Activated CD8-positive, alpha-beta T cell treated with anti-CD3 and anti-CD28 coated beads for 36 hours (primary cell): ENCODE measurements at regions not wholly inside any gene's neighbourhood (a gene's known extent, or its start where the extent isn't known, plus 50 kb on each side); places are given as distances from the start of the nearest gene placed in this dataset.

Experiments used
- ATAC-seq: fragments of 200-7000 bp; cut with Tn5 transposase; one replicate; pipeline ENCODE4 v1.10.0; 2021; ENCODE audit warnings: mild to moderate bottlenecking, moderate library complexity
- CTCF ChIA-PET: fragments of 350-600 bp; sonication (Branson Sonifier 250); formaldehyde crosslinking; loops from one replicate; lab custom pipeline; 2021; ENCODE audit warnings: antibody characterized with exemption; lab: Charles Lee
- POLR2A ChIA-PET: fragments of 350-600 bp; sonication (Branson Sonifier 250); formaldehyde crosslinking; loops from one replicate; lab custom pipeline; 2021; ENCODE audit warnings: antibody characterized with exemption; lab: Charles Lee
- DNase-seq: peaks from one replicate; pipeline ENCODE4 v3.0.0-alpha.2; 2020
- H3K27ac Mint-ChIP-seq: one replicate; pipeline ENCODE4 v1.8.0; 2021; ENCODE audit warnings: mild to moderate bottlenecking, mixed read lengths
- H3K27me3 Mint-ChIP-seq: one replicate; pipeline ENCODE4 v1.8.0; 2021; ENCODE audit warnings: mixed read lengths
- H3K36me3 Mint-ChIP-seq: one replicate; pipeline ENCODE4 v1.8.0; 2021; ENCODE audit warnings: low read depth, mixed read lengths
- H3K4me1 Mint-ChIP-seq: one replicate; pipeline ENCODE4 v1.8.0; 2021; ENCODE audit warnings: low read depth, mixed read lengths
- H3K4me3 Mint-ChIP-seq: one replicate; pipeline ENCODE4 v1.8.0; 2021; ENCODE audit warnings: mild to moderate bottlenecking, moderate library complexity, mixed read lengths
- H3K9me3 Mint-ChIP-seq: one replicate; pipeline ENCODE4 v1.8.0; 2021; ENCODE audit warnings: mixed read lengths
- intact Hi-C: fragments of 100-400 bp; cut with micrococcal nuclease; formaldehyde crosslinking; loops from one replicate; pipeline ENCODE4 v1.10.0; 2022
- TF ChIP-seq, protein P1 (sequence below): fragments of 200-600 bp; IDR thresholded peaks from one replicate; pipeline ENCODE4 v1.8.0; 2022; ENCODE audit warnings: antibody characterized with exemption, mild to moderate bottlenecking

DNA sequence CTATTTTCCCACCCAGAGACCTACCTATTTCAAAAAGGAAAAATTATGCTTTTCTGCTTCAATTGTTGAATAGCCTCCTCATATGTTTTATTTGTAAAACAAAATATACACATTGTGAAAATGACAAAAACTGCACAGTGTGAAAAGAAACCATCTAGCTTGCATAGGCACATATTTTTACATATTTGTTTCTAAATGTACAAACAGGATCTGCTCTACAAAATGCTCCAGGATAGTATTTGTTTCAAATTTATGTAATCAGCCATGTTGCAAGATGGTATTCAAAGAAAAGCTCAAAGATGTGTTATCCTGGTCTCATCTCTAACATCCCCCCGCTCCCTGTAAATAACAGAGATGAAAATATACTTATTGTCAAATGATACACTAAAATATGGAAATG is 366.1 kb upstream of the MPDZ start:
- intact Hi-C loops = no loop called here
- POLR2A ChIA-PET = no interaction called here

DNA sequence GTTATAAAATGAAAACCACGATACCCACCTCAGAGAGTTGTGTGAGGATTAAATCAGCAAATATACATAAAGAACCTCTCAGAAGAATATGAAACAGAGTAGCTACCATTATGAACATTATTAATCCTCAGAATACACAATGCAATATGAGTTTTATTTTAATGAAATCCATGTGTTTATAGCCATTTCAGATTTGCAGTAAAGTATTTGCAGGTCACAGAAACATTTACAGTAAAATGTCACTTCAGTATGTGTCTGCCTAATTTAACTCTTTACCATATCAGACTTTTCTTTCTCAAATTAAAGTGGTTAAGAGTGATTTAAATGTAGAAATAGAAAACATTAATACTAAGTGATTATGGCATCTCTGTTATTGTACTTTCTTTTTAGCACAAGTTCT is 365.2 kb upstream of the MPDZ start:
- ATAC-seq (no peak), DNase-seq (no peak)
- Mint-ChIP-seq H3K9me3 (peaks cover 11% of the 10 kb centered on the region), H3K4me1 (no peaks in the 10 kb centered on the region), H3K27ac (no peak overlapping the region), H3K27me3 (no peaks in the 10 kb centered on the region), H3K36me3 (no peaks in the 10 kb centered on the region), H3K4me3 (no peak overlapping the region)
- intact Hi-C loops = no loop called here
- TF ChIP-seq, protein P1, sequence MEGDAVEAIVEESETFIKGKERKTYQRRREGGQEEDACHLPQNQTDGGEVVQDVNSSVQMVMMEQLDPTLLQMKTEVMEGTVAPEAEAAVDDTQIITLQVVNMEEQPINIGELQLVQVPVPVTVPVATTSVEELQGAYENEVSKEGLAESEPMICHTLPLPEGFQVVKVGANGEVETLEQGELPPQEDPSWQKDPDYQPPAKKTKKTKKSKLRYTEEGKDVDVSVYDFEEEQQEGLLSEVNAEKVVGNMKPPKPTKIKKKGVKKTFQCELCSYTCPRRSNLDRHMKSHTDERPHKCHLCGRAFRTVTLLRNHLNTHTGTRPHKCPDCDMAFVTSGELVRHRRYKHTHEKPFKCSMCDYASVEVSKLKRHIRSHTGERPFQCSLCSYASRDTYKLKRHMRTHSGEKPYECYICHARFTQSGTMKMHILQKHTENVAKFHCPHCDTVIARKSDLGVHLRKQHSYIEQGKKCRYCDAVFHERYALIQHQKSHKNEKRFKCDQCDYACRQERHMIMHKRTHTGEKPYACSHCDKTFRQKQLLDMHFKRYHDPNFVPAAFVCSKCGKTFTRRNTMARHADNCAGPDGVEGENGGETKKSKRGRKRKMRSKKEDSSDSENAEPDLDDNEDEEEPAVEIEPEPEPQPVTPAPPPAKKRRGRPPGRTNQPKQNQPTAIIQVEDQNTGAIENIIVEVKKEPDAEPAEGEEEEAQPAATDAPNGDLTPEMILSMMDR = no peak
- POLR2A ChIA-PET = no interaction called here
- CTCF ChIA-PET = no interaction called here

More for the DNA sequence above, 366.1 kb upstream of the MPDZ start:
- TF ChIP-seq, protein P1 = no peak
- Mint-ChIP-seq H3K27me3 (no peaks in the 10 kb centered on the region), H3K9me3 (peaks cover 11% of the 10 kb centered on the region), H3K36me3 (no peaks in the 10 kb centered on the region), H3K4me3 (no peak overlapping the region), H3K4me1 (no peaks in the 10 kb centered on the region), H3K27ac (no peak overlapping the region)
- DNase-seq (no peak), ATAC-seq (no peak)
- CTCF ChIA-PET = no interaction called here

DNA sequence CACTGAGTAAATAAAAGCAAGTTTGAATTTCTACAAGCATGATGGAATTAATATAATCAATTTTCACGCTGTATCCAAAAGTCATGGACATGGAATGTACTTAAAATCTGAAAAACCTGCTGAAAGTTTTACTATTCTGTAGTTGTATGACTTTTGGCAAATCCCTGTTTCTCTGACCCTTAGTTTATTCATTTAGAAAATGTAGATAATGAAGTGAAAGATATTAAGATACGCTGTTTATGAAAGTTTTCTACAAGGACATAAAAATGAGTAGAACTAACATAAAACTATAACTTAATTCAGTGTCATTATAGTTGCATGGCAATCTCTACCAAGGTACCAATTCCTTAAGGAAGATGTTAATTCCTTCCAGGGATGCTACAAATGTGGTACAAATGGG is 363.2 kb upstream of the MPDZ start:
- no peak for DNase-seq
- Mint-ChIP-seq H3K4me1 (no peaks in the 10 kb centered on the region), H3K36me3 (no peaks in the 10 kb centered on the region), H3K27me3 (no peaks in the 10 kb centered on the region), H3K9me3 (peaks cover 4% of the 10 kb centered on the region), H3K27ac (no peak overlapping the region), H3K4me3 (no peak overlapping the region)
- intact Hi-C loops = no loop called here
- ChIA-PET CTCF (no interaction called here), POLR2A (no interaction called here)
- ATAC-seq = no peak
- TF ChIP-seq, protein P1 = no peak

DNA sequence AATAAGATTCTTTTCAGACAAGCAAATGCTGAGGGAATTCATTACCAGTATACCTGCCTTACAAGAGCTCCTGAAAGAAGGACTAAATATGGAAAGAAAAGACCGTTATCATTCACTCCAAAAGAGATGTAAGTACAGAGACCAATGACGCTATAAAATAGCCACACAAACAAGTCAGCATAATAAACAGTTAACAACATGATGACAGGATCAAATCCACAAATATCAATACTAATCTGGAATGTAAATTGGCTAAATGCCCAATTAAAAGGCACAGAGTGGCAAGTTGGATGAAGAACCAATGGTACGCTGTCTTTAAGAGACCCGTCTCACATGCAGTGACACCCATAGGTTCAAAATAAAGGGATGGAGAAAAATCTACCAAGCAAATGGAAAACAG is 349.6 kb upstream of the MPDZ start:
- DNase-seq (no peak), ATAC-seq (no peak)
- H3K4me3 Mint-ChIP-seq = no peak overlapping the region
- no peaks in the 10 kb centered on the region for H3K27me3 Mint-ChIP-seq
- no peaks in the 10 kb centered on the region for H3K4me1 Mint-ChIP-seq
- ChIA-PET CTCF (no interaction called here), POLR2A (no interaction called here)
- H3K9me3 Mint-ChIP-seq = peaks cover 15% of the 10 kb centered on the region
- H3K27ac Mint-ChIP-seq = no peak overlapping the region
- TF ChIP-seq, protein P1 = no peak
- no peaks in the 10 kb centered on the region for H3K36me3 Mint-ChIP-seq
- intact Hi-C loops = no loop called here

DNA sequence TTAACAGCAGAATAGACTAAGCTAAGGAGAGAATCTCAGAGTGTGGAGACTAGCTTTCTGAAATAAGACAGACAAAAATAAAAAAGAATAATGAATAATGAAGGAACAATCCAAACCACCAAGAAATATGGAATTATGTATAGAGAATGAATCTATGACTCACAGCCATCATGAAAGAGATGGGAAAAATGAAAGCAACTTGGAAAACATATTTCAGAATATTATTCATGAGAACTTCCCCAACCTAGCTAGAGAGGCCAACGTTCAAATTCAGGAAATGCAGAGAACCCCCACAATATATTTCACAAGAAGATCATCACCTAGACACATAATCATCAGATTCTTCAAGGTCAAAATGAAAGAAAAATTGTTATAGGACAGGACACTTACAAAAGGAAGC is 349.0 kb upstream of the MPDZ start:
- ChIA-PET CTCF (no interaction called here), POLR2A (no interaction called here)
- peaks cover 15% of the 10 kb centered on the region for H3K9me3 Mint-ChIP-seq
- H3K27me3 Mint-ChIP-seq = no peaks in the 10 kb centered on the region
- ATAC-seq = no peak
- intact Hi-C loops = no loop called here
- no peak overlapping the region for H3K27ac Mint-ChIP-seq
- H3K36me3 Mint-ChIP-seq = no peaks in the 10 kb centered on the region
- no peak overlapping the region for H3K4me3 Mint-ChIP-seq
- TF ChIP-seq, protein P1 = no peak
- no peak for DNase-seq
- H3K4me1 Mint-ChIP-seq = no peaks in the 10 kb centered on the region
